Sigmoid colon (tissue), 6 donors: ENCODE measurements at regions not wholly inside any gene's neighbourhood (a gene's known extent, or its start where the extent isn't known, plus 50 kb on each side); places are given as distances from the start of the nearest gene placed in this dataset.

Experiments used
- DNase-seq: peaks from one replicate; pipeline ENCODE4 v3.0.0-alpha.2; 2019
- H3K27ac ChIP-seq, 4 donors: fragments of 200-600 bp; sonication (generic); one replicate each; pipeline ENCODE4 v1.5.1; 2016 to 2019; ENCODE audit warnings: mild to moderate bottlenecking in 1 of 4
- H3K27me3 ChIP-seq, 3 donors: fragments of 200-600 bp; sonication (generic); one replicate each; pipeline ENCODE4 v1.5.1; 2019; ENCODE audit warnings: mild to moderate bottlenecking in 1 of 3
- H3K36me3 ChIP-seq, 4 donors: fragments of 200-600 bp; sonication (generic); one replicate each; pipeline ENCODE4 v1.5.1; 2016 to 2019
- H3K4me1 ChIP-seq, 4 donors: fragments of 200-600 bp; sonication (generic); one replicate each; pipeline ENCODE4 v1.5.1; 2017 to 2019
- H3K4me3 ChIP-seq, 4 donors: fragments of 200-600 bp; sonication (generic); one replicate each; pipeline ENCODE4 v1.5.1; 2017 to 2019; ENCODE audit warnings: mild to moderate bottlenecking in 2 of 4, moderate library complexity in 1 of 4
- H3K9me3 ChIP-seq, 4 donors: fragments of 200-600 bp in 3 of 4; sonication (generic) in 3 of 4; one replicate each; pipeline versions ENCODE4 v1.5.1 to v1.6.1; 2013 to 2019
- EP300 ChIP-seq, 4 donors: sonication (generic); formaldehyde crosslinking; IDR thresholded peaks; one replicate each; pipeline ENCODE4 v1.6.1; 2017; ENCODE audit warnings: antibody characterized with exemption in 4 of 4
- POLR2A ChIP-seq, 2 donors: fragments of 450-650 bp; IDR thresholded peaks; one replicate each; pipeline ENCODE4 v1.6.1; 2016; ENCODE audit warnings: antibody characterized with exemption in 2 of 2, mild to moderate bottlenecking in 2 of 2, moderate library complexity in 2 of 2
- POLR2AphosphoS5 ChIP-seq, 4 donors: sonication (generic); formaldehyde crosslinking; IDR thresholded peaks; one replicate each; pipeline ENCODE4 v1.6.1; 2017; ENCODE audit warnings: antibody characterized with exemption in 4 of 4
- WGBS, 2 donors: extraction: QIAGEN DNeasy Blood & Tissue Kit; methylation state at CpG; one replicate each; pipeline ENCODE4 v1.1.7; 2013; 5-methylcytosine and 5-hydroxymethylcytosine counted together
- intact Hi-C: fragments of 100-400 bp; cut with DNase I; formaldehyde crosslinking; loops from one replicate; pipeline ENCODE4 v1.15.1; 2023
- TF ChIP-seq, protein P1 (sequence below), 4 experiments: fragments of 450-650 bp in 3 of 4; fragments of 200-600 bp in 1 of 4; IDR thresholded peaks; one replicate each; pipeline ENCODE4 v1.5.1; 2016 to 2019; ENCODE audit warnings: antibody characterized with exemption in 4 of 4, mild to moderate bottlenecking in 3 of 4, moderate library complexity in 2 of 4
- donor health status: healthy with polysubstance abuse.
- donor health status: healthy.

DNA sequence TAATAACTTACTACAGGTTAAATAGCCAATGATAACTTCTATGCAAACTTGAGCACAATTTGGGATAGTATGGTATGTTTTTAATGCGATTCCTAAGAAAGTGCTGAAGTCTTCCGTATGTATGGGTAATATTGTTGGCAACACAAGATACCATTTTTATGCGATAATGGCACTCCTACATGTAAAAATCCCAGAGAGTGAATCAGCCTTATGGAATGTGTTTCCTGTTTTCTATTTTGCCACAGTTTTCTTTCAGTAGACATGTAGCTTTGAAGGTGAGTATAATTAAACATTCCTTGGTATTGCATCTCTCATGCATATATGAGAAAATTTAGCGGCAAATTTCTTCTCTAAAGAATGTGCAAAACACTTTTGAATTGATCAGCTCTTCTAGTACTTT is 396.8 kb upstream of the AZI2 start:
- peaks cover 0 to 6% (median 3%) of the 10 kb centered on the region in 4 donors for H3K4me1 ChIP-seq
- TF ChIP-seq, protein P1, sequence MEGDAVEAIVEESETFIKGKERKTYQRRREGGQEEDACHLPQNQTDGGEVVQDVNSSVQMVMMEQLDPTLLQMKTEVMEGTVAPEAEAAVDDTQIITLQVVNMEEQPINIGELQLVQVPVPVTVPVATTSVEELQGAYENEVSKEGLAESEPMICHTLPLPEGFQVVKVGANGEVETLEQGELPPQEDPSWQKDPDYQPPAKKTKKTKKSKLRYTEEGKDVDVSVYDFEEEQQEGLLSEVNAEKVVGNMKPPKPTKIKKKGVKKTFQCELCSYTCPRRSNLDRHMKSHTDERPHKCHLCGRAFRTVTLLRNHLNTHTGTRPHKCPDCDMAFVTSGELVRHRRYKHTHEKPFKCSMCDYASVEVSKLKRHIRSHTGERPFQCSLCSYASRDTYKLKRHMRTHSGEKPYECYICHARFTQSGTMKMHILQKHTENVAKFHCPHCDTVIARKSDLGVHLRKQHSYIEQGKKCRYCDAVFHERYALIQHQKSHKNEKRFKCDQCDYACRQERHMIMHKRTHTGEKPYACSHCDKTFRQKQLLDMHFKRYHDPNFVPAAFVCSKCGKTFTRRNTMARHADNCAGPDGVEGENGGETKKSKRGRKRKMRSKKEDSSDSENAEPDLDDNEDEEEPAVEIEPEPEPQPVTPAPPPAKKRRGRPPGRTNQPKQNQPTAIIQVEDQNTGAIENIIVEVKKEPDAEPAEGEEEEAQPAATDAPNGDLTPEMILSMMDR (IDR thresholded peaks at IDR 0.05), result no peak
- TF ChIP-seq POLR2AphosphoS5 (IDR thresholded peaks at IDR 0.05) (no peak), EP300 (IDR thresholded peaks at IDR 0.05) (no peak), POLR2A (IDR thresholded peaks at IDR 0.05) (no peak)
- DNase-seq, result no peak
- 93 to 95% methylated on average over 4 of the region's 4 CpGs for WGBS, 2 donors
- no peak overlapping the region for H3K27ac ChIP-seq
- intact Hi-C loops, result no loop called here
- no peaks in the 10 kb centered on the region for H3K27me3 ChIP-seq
- H3K9me3 ChIP-seq, result no peaks in the 10 kb centered on the region
- H3K4me3 ChIP-seq, result no peak overlapping the region
- H3K36me3 ChIP-seq, result no peaks in the 10 kb centered on the region

DNA sequence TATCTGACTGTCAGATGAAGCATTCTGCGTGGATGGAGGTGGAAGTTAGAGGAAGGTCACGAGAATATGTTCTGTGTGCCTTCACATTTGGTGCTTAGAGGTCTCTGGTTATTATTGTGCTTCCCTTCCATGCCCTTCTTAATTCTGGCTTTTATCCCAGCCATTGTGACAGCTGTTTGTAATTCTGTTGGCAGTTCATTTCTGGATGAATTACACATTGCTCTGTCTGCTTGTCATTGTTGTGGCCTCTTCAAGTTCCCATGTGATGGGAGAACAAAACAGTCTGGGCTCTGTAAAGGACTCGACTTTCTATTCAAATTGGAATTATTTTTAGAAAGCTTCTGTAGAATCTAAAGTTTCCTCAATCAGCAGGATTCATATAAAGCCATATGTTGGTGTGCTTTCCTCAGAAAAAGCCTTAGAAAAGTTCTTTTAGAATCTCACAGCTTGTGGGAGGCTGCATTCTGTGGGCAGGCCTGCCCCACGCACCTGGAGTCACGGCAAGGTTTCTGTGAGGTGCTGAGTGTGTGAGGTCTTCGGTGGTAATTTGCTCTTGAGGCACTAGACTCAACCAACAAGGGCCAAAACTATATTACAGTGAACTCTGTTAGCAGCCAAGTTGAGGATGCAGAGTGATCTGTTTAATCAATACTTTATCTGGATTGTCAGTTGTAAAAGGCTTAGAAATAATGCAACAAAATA is 397.4 kb upstream of the AZI2 start:
- no peaks in the 10 kb centered on the region for H3K36me3 ChIP-seq
- H3K4me3 ChIP-seq, result no peak overlapping the region
- H3K27me3 ChIP-seq, result no peaks in the 10 kb centered on the region
- no peak for DNase-seq
- no peak for TF ChIP-seq POLR2A (IDR thresholded peaks at IDR 0.05)
- TF ChIP-seq EP300 (IDR thresholded peaks at IDR 0.05), result no peak
- TF ChIP-seq, protein P1 (IDR thresholded peaks at IDR 0.05), result no peak
- TF ChIP-seq POLR2AphosphoS5 (IDR thresholded peaks at IDR 0.05), result no peak
- H3K27ac ChIP-seq, result no peak overlapping the region
- peaks cover 0 to 3% (median under 1%) of the 10 kb centered on the region in 4 donors for H3K9me3 ChIP-seq
- 81% methylated on average over 6 of the region's 6 CpGs for WGBS, 2 donors
- peaks cover 0 to 6% (median 3%) of the 10 kb centered on the region in 4 donors for H3K4me1 ChIP-seq
- intact Hi-C loops, result no loop called here

DNA sequence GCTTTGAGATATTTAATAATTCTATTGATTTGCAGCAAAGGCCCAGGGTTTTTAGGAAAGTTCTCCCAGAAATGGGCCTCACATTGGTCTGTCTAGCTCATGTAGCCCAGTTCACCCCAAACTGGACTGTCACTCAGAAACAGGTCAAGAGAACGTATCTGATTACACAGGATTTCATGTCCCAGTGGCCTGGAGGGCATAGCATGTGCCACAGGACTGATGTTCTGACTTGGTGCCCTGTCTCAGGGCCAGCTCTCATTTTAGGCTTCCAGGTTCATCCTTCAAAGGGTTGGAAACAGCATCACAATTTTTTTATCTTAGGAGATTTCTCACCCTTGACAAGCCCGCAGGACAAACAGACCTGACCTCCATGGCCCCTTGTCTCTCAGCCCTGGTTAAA is 398.4 kb upstream of the AZI2 start:
- H3K27ac ChIP-seq, result no peak overlapping the region
- no peaks in the 10 kb centered on the region for H3K36me3 ChIP-seq
- TF ChIP-seq, protein P1 (IDR thresholded peaks at IDR 0.05), result no peak
- TF ChIP-seq POLR2AphosphoS5 (IDR thresholded peaks at IDR 0.05) (no peak), EP300 (IDR thresholded peaks at IDR 0.05) (no peak), POLR2A (IDR thresholded peaks at IDR 0.05) (no peak)
- DNase-seq, result no peak
- H3K4me3 ChIP-seq, result no peak overlapping the region
- no peaks in the 10 kb centered on the region for H3K27me3 ChIP-seq
- intact Hi-C loops, result no loop called here
- H3K9me3 ChIP-seq, result peaks cover 0 to 3% (median under 1%) of the 10 kb centered on the region in 4 donors
- WGBS, 2 donors, result 86 to 88% methylated on average over 2 of the region's 2 CpGs
- peaks cover 0 to 6% (median 3%) of the 10 kb centered on the region in 4 donors for H3K4me1 ChIP-seq

DNA sequence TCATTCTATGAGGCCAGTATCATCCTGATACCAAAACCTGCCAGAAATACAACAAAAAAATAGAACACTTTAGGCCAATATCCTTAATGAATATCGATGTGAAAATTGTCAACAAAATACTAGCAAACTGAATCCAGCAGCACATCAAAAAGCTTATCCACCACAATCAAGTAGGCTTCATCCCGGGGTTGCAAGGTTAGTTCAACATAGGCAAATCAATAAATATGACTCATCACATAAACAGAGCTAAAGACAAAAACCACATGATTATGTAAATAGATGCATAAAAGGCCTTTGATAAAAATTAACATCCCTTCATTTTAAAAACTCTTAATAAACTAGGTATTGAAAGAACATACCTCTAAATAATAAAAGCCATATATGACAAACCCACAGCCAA is 403.2 kb upstream of the AZI2 start:
- DNase-seq, result no peak
- H3K4me1 ChIP-seq, result no peaks in the 10 kb centered on the region
- no peaks in the 10 kb centered on the region for H3K36me3 ChIP-seq
- TF ChIP-seq, protein P1 (IDR thresholded peaks at IDR 0.05), result no peak
- no peak for TF ChIP-seq POLR2A (IDR thresholded peaks at IDR 0.05)
- no peak for TF ChIP-seq EP300 (IDR thresholded peaks at IDR 0.05)
- no peak for TF ChIP-seq POLR2AphosphoS5 (IDR thresholded peaks at IDR 0.05)
- H3K27ac ChIP-seq, result no peak overlapping the region
- intact Hi-C loops, result no loop called here
- no peaks in the 10 kb centered on the region for H3K27me3 ChIP-seq
- peaks cover 0 to 3% (median under 1%) of the 10 kb centered on the region in 4 donors for H3K9me3 ChIP-seq
- 85 to 91% methylated on average over 2 of the region's 2 CpGs for WGBS, 2 donors
- H3K4me3 ChIP-seq, result no peak overlapping the region

DNA sequence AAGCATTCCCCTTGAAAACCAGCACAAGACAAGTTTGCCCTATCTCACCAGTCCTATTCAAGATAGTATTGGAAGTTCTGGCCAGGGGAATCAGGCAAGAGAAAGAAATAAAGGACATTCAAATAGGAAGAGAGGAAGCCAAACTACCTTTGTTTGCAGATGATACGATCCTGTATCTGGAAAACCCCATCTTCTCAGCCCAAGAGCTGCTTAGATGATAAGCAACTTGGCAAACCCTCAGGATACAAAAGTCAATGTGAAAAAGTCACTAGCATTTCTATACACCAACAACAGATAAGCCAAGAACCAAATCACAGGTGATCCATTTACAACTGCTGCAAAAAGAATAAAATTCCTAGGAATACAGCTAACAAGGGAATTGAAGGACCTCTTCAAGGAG is 403.7 kb upstream of the AZI2 start:
- no peak for DNase-seq
- no peak overlapping the region for H3K27ac ChIP-seq
- no peaks in the 10 kb centered on the region for H3K4me1 ChIP-seq
- intact Hi-C loops, result no loop called here
- H3K9me3 ChIP-seq, result peaks cover 0 to 3% (median under 1%) of the 10 kb centered on the region in 4 donors
- H3K36me3 ChIP-seq, result no peaks in the 10 kb centered on the region
- 78 to 86% methylated on average over 1 of the region's 1 CpG for WGBS, 2 donors
- H3K27me3 ChIP-seq, result no peaks in the 10 kb centered on the region
- TF ChIP-seq POLR2AphosphoS5 (IDR thresholded peaks at IDR 0.05) (no peak), POLR2A (IDR thresholded peaks at IDR 0.05) (no peak), EP300 (IDR thresholded peaks at IDR 0.05) (no peak)
- TF ChIP-seq, protein P1 (IDR thresholded peaks at IDR 0.05), result no peak
- H3K4me3 ChIP-seq, result no peak overlapping the region
